T47D (cell line): ENCODE measurements at regions not wholly inside any gene's neighbourhood (a gene's known extent, or its start where the extent isn't known, plus 50 kb on each side); places are given as distances from the start of the nearest gene placed in this dataset.
A peak's percentile ranks its signal among the peaks of the same experiment; 100 is the strongest.
"Not testable (repeated sequence)": the region's sequence is repeated elsewhere in the genome, so short reads cannot be mapped to it uniquely, and the experiment has no call there.

Experiments used
- DNase-seq, 2 experiments: peaks; one replicate each; pipeline versions ENCODE4 v3.0.0 to v3.0.0-alpha.2; 2011 to 2012; ENCODE audit warnings: low read depth in 1 of 2, low spot score in 1 of 2
- JUND ChIP-seq: IDR thresholded peaks from 2 replicates; pipeline ENCODE4 v1.6.1; 2012; ENCODE audit warnings: low read depth
- in situ Hi-C: cut with HindIII; loops from 2 replicates; pipeline ENCODE4 v1.10.0; 2016; ENCODE audit warnings: low sequenced_read_pairs, low pct_unique_long_range_greater_than_20kb

GRCh38 chr10:30722956-30723620 lies 93.5 kb upstream of the LYZL2 start:
- TF ChIP-seq JUND: no peak
- no peak for DNase-seq
- in situ Hi-C loops: no loop called here

- in situ Hi-C loops: no loop called here
- TF ChIP-seq JUND: no peak
- peak in 1 of 2 experiments; percentile 37 for DNase-seq
Measured at GRCh38 chr10:30719832-30720231, 90.3 kb upstream of the LYZL2 start.

- in situ Hi-C loops: no loop called here
- TF ChIP-seq JUND: no peak
- no peak for DNase-seq
Measured at GRCh38 chr10:30709700-30710358, 80.3 kb upstream of the LYZL2 start.

- in situ Hi-C loops: no loop called here
- TF ChIP-seq JUND: no peak
- DNase-seq: no peak
Measured at GRCh38 chr10:30709229-30709628, 79.7 kb upstream of the LYZL2 start.

- no peak for DNase-seq
- no peak for TF ChIP-seq JUND
- in situ Hi-C loops: no loop called here
Measured at GRCh38 chr10:30708234-30708633, 78.7 kb upstream of the LYZL2 start.

- in situ Hi-C loops, DNase-seq: not testable (repeated sequence)
Measured at GRCh38 chr10:30706189-30706588, 76.6 kb upstream of the LYZL2 start.

- no peak for TF ChIP-seq JUND
- in situ Hi-C loops: no loop called here
- DNase-seq: no peak
Measured at GRCh38 chr10:30705625-30706149, 76.1 kb upstream of the LYZL2 start.

GRCh38 chr10:30705101-30705624 lies 75.6 kb upstream of the LYZL2 start:
- no peak for DNase-seq

GRCh38 chr10:30704601-30705100 lies 75.1 kb upstream of the LYZL2 start:
- in situ Hi-C loops: not testable (repeated sequence)

More at GRCh38 chr10:30705101-30705624, 75.6 kb upstream of the LYZL2 start:
- no peak for TF ChIP-seq JUND
- in situ Hi-C loops: no loop called here

GRCh38 chr10:30704026-30704600 lies 74.6 kb upstream of the LYZL2 start:
- in situ Hi-C loops: no loop called here
- DNase-seq: no peak
- no peak for TF ChIP-seq JUND

More at GRCh38 chr10:30704601-30705100, 75.1 kb upstream of the LYZL2 start:
- not testable (repeated sequence) for DNase-seq

GRCh38 chr10:30703446-30703845 lies 73.9 kb upstream of the LYZL2 start:
- DNase-seq, in situ Hi-C loops: not testable (repeated sequence)

- no peak for TF ChIP-seq JUND
- no peak for DNase-seq
- in situ Hi-C loops: no loop called here
Measured at GRCh38 chr10:30702860-30703259, 73.3 kb upstream of the LYZL2 start.
